ENCODE measurements at regions not wholly inside any gene's neighbourhood (a gene's known extent, or its start where the extent isn't known, plus 50 kb on each side); places are given as distances from the start of the nearest gene placed in this dataset.

DNA sequence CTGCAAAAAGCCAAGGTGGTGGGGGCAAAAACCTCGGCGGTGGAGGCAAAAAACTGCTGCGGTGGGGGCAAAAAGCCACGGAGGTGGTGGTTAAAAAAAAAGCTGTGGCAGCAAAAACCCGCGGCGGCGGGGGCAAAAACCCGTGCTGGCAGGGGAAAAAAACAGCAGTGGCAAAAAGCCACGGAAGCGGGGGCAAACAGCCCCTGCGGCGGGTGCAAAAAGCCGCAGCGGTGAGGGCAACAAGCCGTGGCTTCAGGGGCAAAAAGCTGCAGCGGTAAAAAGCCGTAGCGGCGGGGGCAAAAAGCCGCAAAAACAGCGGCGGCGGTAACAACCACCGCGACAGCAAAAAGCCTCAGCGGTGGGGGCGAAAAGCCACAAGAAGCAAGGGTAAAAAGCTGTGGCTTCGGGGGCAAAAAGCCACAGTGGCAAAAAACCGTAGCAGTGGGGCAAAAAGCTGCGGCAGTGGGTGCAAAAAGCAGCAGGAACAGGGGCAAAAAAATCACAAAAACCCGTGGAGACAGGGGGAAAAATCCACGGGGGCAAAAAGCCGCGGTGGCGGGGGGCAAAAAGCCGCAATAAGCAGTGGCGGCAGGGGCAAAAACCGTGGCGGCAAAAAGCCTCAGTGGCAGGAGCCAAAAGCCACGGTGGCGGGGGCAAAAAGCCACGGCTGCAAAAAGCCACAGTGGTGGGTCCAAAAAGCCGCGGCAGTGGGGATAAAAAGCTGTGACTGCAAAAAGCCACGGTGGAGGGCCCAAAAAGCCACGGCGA is 193.7 kb downstream of the SHCBP1 start:
- TF ChIP-seq, protein P1, sequence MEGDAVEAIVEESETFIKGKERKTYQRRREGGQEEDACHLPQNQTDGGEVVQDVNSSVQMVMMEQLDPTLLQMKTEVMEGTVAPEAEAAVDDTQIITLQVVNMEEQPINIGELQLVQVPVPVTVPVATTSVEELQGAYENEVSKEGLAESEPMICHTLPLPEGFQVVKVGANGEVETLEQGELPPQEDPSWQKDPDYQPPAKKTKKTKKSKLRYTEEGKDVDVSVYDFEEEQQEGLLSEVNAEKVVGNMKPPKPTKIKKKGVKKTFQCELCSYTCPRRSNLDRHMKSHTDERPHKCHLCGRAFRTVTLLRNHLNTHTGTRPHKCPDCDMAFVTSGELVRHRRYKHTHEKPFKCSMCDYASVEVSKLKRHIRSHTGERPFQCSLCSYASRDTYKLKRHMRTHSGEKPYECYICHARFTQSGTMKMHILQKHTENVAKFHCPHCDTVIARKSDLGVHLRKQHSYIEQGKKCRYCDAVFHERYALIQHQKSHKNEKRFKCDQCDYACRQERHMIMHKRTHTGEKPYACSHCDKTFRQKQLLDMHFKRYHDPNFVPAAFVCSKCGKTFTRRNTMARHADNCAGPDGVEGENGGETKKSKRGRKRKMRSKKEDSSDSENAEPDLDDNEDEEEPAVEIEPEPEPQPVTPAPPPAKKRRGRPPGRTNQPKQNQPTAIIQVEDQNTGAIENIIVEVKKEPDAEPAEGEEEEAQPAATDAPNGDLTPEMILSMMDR (IDR thresholded peaks at IDR 0.05): no peak
- no peak for TF ChIP-seq POLR2A (IDR thresholded peaks at IDR 0.05)

Measured in vagina (tissue), 2 donors.